IMR-90 (cell line): ENCODE measurements at regions not wholly inside any gene's neighbourhood (a gene's known extent, or its start where the extent isn't known, plus 50 kb on each side); places are given as distances from the start of the nearest gene placed in this dataset.

Experiments
- ATAC-seq: fragments of 200-7000 bp; cut with Tn5 transposase; 2 replicates; pipeline ENCODE4 v1.9.1; 2020; ENCODE audit warnings: low read depth, mild to moderate bottlenecking, moderate library complexity
- BruUV-seq: library from RNA; stranded (reverse); fragments of 400-500 nt; replicated peaks from 2 replicates; lab custom pipeline; 2021; lab: Mats Ljungman, UMichigan
- CTCF ChIA-PET: fragments of 300-600 bp; formaldehyde crosslinking; extraction: SDS; loops from one replicate; lab custom pipeline; 2021; ENCODE audit warnings: antibody characterized with exemption; lab: Yijun Ruan, JAX
- POLR2A ChIA-PET: fragments of 300-600 bp; sonication (Branson Sonifier 250); formaldehyde crosslinking; loops from one replicate; lab custom pipeline; 2022; ENCODE audit warnings: antibody characterized with exemption; ENCODE audit not compliant: unreplicated experiment; lab: Charles Lee
- DNase-seq: peaks from one replicate; pipeline ENCODE4 v3.0.0; 2013
- H2AFZ ChIP-seq: replicated peaks from 2 replicates; pipeline ENCODE3; 2013; ENCODE audit warnings: low read length, mild to moderate bottlenecking; ENCODE audit not compliant: poor library complexity
- H2AK5ac ChIP-seq: 2 replicates; pipeline ENCODE4 v1.6.1; 2013; ENCODE audit warnings: low read depth, low read length, inconsistent platforms
- H2AK9ac ChIP-seq: replicated peaks from 2 replicates; pipeline ENCODE3; 2013; ENCODE audit warnings: mild to moderate bottlenecking, low read depth, low read length, moderate library complexity; ENCODE audit not compliant: poor library complexity
- H2BK120ac ChIP-seq: 2 replicates; pipeline ENCODE4 v1.6.1; 2013; ENCODE audit warnings: low read depth, low read length, inconsistent platforms
- H2BK15ac ChIP-seq: 3 replicates; pipeline ENCODE4 v1.6.1; 2013; ENCODE audit warnings: low read depth, low read length, inconsistent platforms
- H2BK20ac ChIP-seq: 2 replicates; pipeline ENCODE4 v1.6.1; 2013; ENCODE audit warnings: low read depth, mild to moderate bottlenecking, inconsistent platforms, low read length, moderate library complexity
- H2BK5ac ChIP-seq: 2 replicates; pipeline ENCODE4 v1.6.1; 2013; ENCODE audit warnings: mild to moderate bottlenecking, low read depth, low read length, inconsistent platforms; ENCODE audit not compliant: poor library complexity, severe bottlenecking
- H3K14ac ChIP-seq: replicated peaks from 2 replicates; pipeline ENCODE4 v1.6.1; 2013; ENCODE audit warnings: low read depth, low read length, inconsistent platforms
- H3K18ac ChIP-seq: 2 replicates; pipeline ENCODE4 v1.6.1; 2013; ENCODE audit warnings: low read depth, low read length, control low read depth
- H3K23ac ChIP-seq: 2 replicates; pipeline ENCODE4 v1.6.1; 2013; ENCODE audit warnings: low read depth, low read length, inconsistent platforms
- H3K27ac ChIP-seq: 2 replicates; pipeline ENCODE4 v1.5.1; 2013; ENCODE audit warnings: mild to moderate bottlenecking, control low read depth, low read length; ENCODE audit not compliant: insufficient read depth
- H3K27me3 ChIP-seq: 2 replicates; pipeline ENCODE4 v1.6.1; 2013; ENCODE audit warnings: low read length; ENCODE audit not compliant: control insufficient read depth, insufficient read depth
- H3K36me3 ChIP-seq: 2 replicates; pipeline ENCODE4 v1.6.1; 2013; ENCODE audit warnings: low read length, mixed read lengths; ENCODE audit not compliant: control insufficient read depth, insufficient read depth
- H3K4ac ChIP-seq: 2 replicates; pipeline ENCODE4 v1.6.1; 2013; ENCODE audit warnings: low read depth, low read length, inconsistent platforms
- H3K4me1 ChIP-seq: 2 replicates; pipeline ENCODE4 v1.6.1; 2013; ENCODE audit warnings: low read length, mixed read lengths; ENCODE audit not compliant: control insufficient read depth, insufficient read depth
- H3K4me2 ChIP-seq: 2 replicates; pipeline ENCODE4 v1.6.1; 2013; ENCODE audit warnings: low read depth, mild to moderate bottlenecking, control low read depth, low read length, moderate library complexity
- H3K4me3 ChIP-seq: 2 replicates; pipeline ENCODE4 v1.5.1; 2013; ENCODE audit warnings: low read depth, mild to moderate bottlenecking, control low read depth, low read length, moderate library complexity; ENCODE audit not compliant: insufficient read depth
- H3K56ac ChIP-seq: 2 replicates; pipeline ENCODE4 v1.6.1; 2013; ENCODE audit warnings: low read length, inconsistent platforms; ENCODE audit not compliant: insufficient read depth; ENCODE audit errors: extremely low read depth
- H3K79me1 ChIP-seq, 2 experiments: 2 replicates each; pipeline ENCODE4 v1.6.1; 2013; ENCODE audit warnings: low read length in 2 of 2, inconsistent platforms in 1 of 2, low read depth in 1 of 2
- H3K9ac ChIP-seq: 2 replicates; pipeline ENCODE4 v1.6.1; 2013; ENCODE audit warnings: low read depth, low read length, control low read depth
- H3K9me1 ChIP-seq: 2 replicates; pipeline ENCODE4 v1.6.1; 2013; ENCODE audit warnings: low read length, inconsistent platforms; ENCODE audit not compliant: insufficient read depth
- H3K9me3 ChIP-seq: 2 replicates; pipeline ENCODE4 v1.6.1; 2013; ENCODE audit warnings: low read length; ENCODE audit not compliant: control insufficient read depth, insufficient read depth
- H4K20me1 ChIP-seq: 2 replicates; pipeline ENCODE4 v1.6.1; 2013; ENCODE audit warnings: low read length, inconsistent platforms; ENCODE audit not compliant: insufficient read depth
- H4K5ac ChIP-seq: 2 replicates; pipeline ENCODE4 v1.6.1; 2013; ENCODE audit warnings: mild to moderate bottlenecking, low read depth, low read length, control low read depth
- H4K8ac ChIP-seq, 2 experiments: 2 replicates each; pipeline ENCODE4 v1.6.1; 2013; ENCODE audit warnings: low read depth in 2 of 2, low read length in 2 of 2, control low read depth in 1 of 2, inconsistent platforms in 1 of 2
- H4K91ac ChIP-seq: 2 replicates; pipeline ENCODE4 v1.6.1; 2013; ENCODE audit warnings: low read depth, low read length, inconsistent platforms; ENCODE audit not compliant: insufficient read depth
- MAFK ChIP-seq: IDR thresholded peaks from 2 replicates; pipeline ENCODE4 v1.6.1; 2012; ENCODE audit warnings: low read depth, low read length, improper control_type of control experiment
- NFE2L2 ChIP-seq: fragments of 150-350 bp; IDR thresholded peaks from 2 replicates; pipeline ENCODE4 v1.6.1; 2016; ENCODE audit warnings: low read depth, mild to moderate bottlenecking, low read length
- RCOR1 ChIP-seq: IDR thresholded peaks from 2 replicates; pipeline ENCODE4 v1.6.1; 2012; ENCODE audit warnings: mild to moderate bottlenecking, low read length, improper control_type of control experiment; ENCODE audit not compliant: insufficient replicate concordance
- RFX5 ChIP-seq: IDR thresholded peaks from 2 replicates; pipeline ENCODE4 v1.8.0; 2012; ENCODE audit warnings: low read depth, mild to moderate bottlenecking, low read length, moderate library complexity
- WGBS, 2 experiments: methylation state at CpG; one replicate each; pipeline versions ENCODE4 v1.1.5 to v1.1.7; 2013; ENCODE audit warnings: missing lambda C conversion rate in 2 of 2; ENCODE audit not compliant: insufficient read length in 1 of 2; ENCODE audit errors: extremely low coverage in 2 of 2; 5-methylcytosine and 5-hydroxymethylcytosine counted together
- dilution Hi-C: fragments of 300-500 bp; cut with HindIII; formaldehyde crosslinking; loops from one replicate; pipeline ENCODE4 v1.14.3; 2018; ENCODE audit warnings: low sequenced_read_pairs; ENCODE audit not compliant: unreplicated experiment
- in situ Hi-C: fragments of 300-500 bp; cut with MboI; formaldehyde crosslinking; loops from 3 replicates; pipeline ENCODE4 v1.14.3; 2019; ENCODE audit warnings: low sequenced_read_pairs, inconsistent platforms, mixed read lengths
- intact Hi-C: fragments of 100-400 bp; cut with micrococcal nuclease; formaldehyde crosslinking; loops from 2 replicates; pipeline ENCODE4 v1.10.0; 2022

- no peak overlapping the region for H3K4me3 ChIP-seq
- no peak overlapping the region for H4K5ac ChIP-seq
- no CpG with 5 or more reads among the region's 2 CpGs for WGBS, 2 experiments
- intact Hi-C loops, result no loop called here
- H3K36me3 ChIP-seq, result no peaks in the 10 kb centered on the region
- no peaks in the 10 kb centered on the region for H3K79me1 ChIP-seq
- H2BK20ac ChIP-seq, result no peak overlapping the region
- H3K27me3 ChIP-seq, result no peaks in the 10 kb centered on the region
- no peak overlapping the region for H2AK9ac ChIP-seq
- no peaks in the 10 kb centered on the region for H3K9me1 ChIP-seq
- no peak overlapping the region for H2AK5ac ChIP-seq
- TF ChIP-seq RFX5, result no peak
- no peak for TF ChIP-seq RCOR1
- no peak for TF ChIP-seq MAFK
- TF ChIP-seq NFE2L2, result no peak
- in situ Hi-C loops, result no loop called here
- ATAC-seq, result no peak
- POLR2A ChIA-PET, result no interaction called here
- no peaks in the 10 kb centered on the region for H3K4me1 ChIP-seq
- no peak overlapping the region for H3K56ac ChIP-seq
- no peak overlapping the region for H2AFZ ChIP-seq
- no peaks in the 10 kb centered on the region for H4K20me1 ChIP-seq
- CTCF ChIA-PET, result interaction anchor here (1.0 kb wide), 1 partner anchor 15 kb away, joined by 3 read pairs; no protein-coding TSS in a partner anchor
- no TSS peak for BruUV-seq
- no peak overlapping the region for H3K18ac ChIP-seq
- no peak overlapping the region for H3K4me2 ChIP-seq
- no peak overlapping the region for H3K9ac ChIP-seq
- no peak for DNase-seq
- no peaks in the 10 kb centered on the region for H3K9me3 ChIP-seq
- no peak overlapping the region for H2BK120ac ChIP-seq
- no peak overlapping the region for H3K27ac ChIP-seq
- H3K14ac ChIP-seq, result no peak overlapping the region
- H3K4ac ChIP-seq, result no peak overlapping the region
- H4K91ac ChIP-seq, result no peak overlapping the region
- no peak overlapping the region for H4K8ac ChIP-seq
- H2BK5ac ChIP-seq, result no peak overlapping the region
- no peak overlapping the region for H3K23ac ChIP-seq
- no peak overlapping the region for H2BK15ac ChIP-seq
- dilution Hi-C loops, result no loop called here
These were observed 60.9 kb upstream of the SMARCA2 start for GRCh38 chr9:1954238-1954637.
